H1 (cell line): ENCODE measurements at regions not wholly inside any gene's neighbourhood (a gene's known extent, or its start where the extent isn't known, plus 50 kb on each side); places are given as distances from the start of the nearest gene placed in this dataset.

Experiments
- CTCF ChIA-PET: fragments of 300-600 bp; sonication (Branson Sonifier 250); formaldehyde crosslinking; loops from one replicate; lab custom pipeline; 2021; ENCODE audit not compliant: partially characterized antibody; lab: Charles Lee
- POLR2A ChIA-PET: fragments of 300-600 bp; sonication (Branson Sonifier 250); formaldehyde crosslinking; loops from one replicate; lab custom pipeline; 2021; ENCODE audit warnings: inconsistent platforms; ENCODE audit not compliant: partially characterized antibody; lab: Charles Lee
- DNase-seq, 2 experiments: peaks; one replicate each; pipeline versions ENCODE4 v3.0.0 to v3.0.0-alpha.2; 2010 to 2022; ENCODE audit warnings: low spot score in 2 of 2, low read depth in 1 of 2, mixed read lengths in 1 of 2
- FAIRE-seq: peaks from 2 replicates; lab custom pipeline; 2011; peaks lifted over from hg19 to GRCh38; lab: Jason Lieb, UNC
- H2AFZ ChIP-seq: 2 replicates; pipeline ENCODE4 v1.8.1; 2012; ENCODE audit warnings: low read length, inconsistent platforms
- H2AK5ac ChIP-seq: 2 replicates; pipeline ENCODE4 v1.6.1; 2013; ENCODE audit warnings: low read depth, low read length
- H2BK120ac ChIP-seq: replicated peaks from 2 replicates; pipeline ENCODE3; 2013; ENCODE audit warnings: low read depth, low read length, inconsistent platforms
- H2BK12ac ChIP-seq: 2 replicates; pipeline ENCODE4 v1.6.1; 2013; ENCODE audit warnings: low read depth, low read length
- H2BK15ac ChIP-seq: 2 replicates; pipeline ENCODE4 v1.6.1; 2013; ENCODE audit warnings: low read length
- H2BK20ac ChIP-seq: 2 replicates; pipeline ENCODE4 v1.6.1; 2013; ENCODE audit warnings: low read length
- H2BK5ac ChIP-seq: 2 replicates; pipeline ENCODE4 v1.6.1; 2013; ENCODE audit warnings: low read depth, low read length
- H3K14ac ChIP-seq: 2 replicates; pipeline ENCODE4 v1.6.1; 2013; ENCODE audit warnings: inconsistent platforms; ENCODE audit not compliant: insufficient read length
- H3K18ac ChIP-seq: 2 replicates; pipeline ENCODE4 v1.6.1; 2013; ENCODE audit warnings: low read length; ENCODE audit errors: extremely low read depth
- H3K23ac ChIP-seq: 2 replicates; pipeline ENCODE4 v1.6.1; 2013; ENCODE audit warnings: inconsistent platforms; ENCODE audit not compliant: insufficient read length
- H3K23me2 ChIP-seq: 2 replicates; pipeline ENCODE4 v1.6.1; 2013; ENCODE audit warnings: low read depth, low read length
- H3K27ac ChIP-seq: 2 replicates; pipeline ENCODE4 v1.6.1; 2011; ENCODE audit warnings: low read depth, low read length, inconsistent platforms
- H3K27me3 ChIP-seq, 4 experiments: replicated peaks in 1 of 4; 1 replicate in 1 of 4; 2 replicates in 3 of 4; pipeline versions ENCODE4 v1.6.1 to v1.8.1; 2011 to 2013; ENCODE audit warnings: low read length in 3 of 4, mild to moderate bottlenecking in 3 of 4, inconsistent platforms in 2 of 4, mixed read lengths in 2 of 4, moderate library complexity in 1 of 4; ENCODE audit not compliant: control insufficient read depth in 3 of 4, insufficient read depth in 3 of 4; ENCODE audit errors: extremely low read depth in 1 of 4
- H3K36me3 ChIP-seq, 4 experiments: 2 replicates each; pipeline versions ENCODE4 v1.6.1 to v1.8.1; 2011 to 2013; ENCODE audit warnings: mild to moderate bottlenecking in 4 of 4, low read length in 3 of 4, moderate library complexity in 2 of 4, control low read depth in 1 of 4, inconsistent platforms in 1 of 4; ENCODE audit not compliant: insufficient read depth in 4 of 4, control insufficient read depth in 2 of 4
- H3K4ac ChIP-seq: replicated peaks from 2 replicates; pipeline ENCODE3; 2013; ENCODE audit warnings: low read length, low read depth, mixed read lengths, inconsistent platforms; ENCODE audit not compliant: insufficient read length
- H3K4me1 ChIP-seq, 4 experiments: replicated peaks in 1 of 4; 1 replicate in 1 of 4; 2 replicates in 3 of 4; pipeline versions ENCODE4 v1.6.1 to v1.8.1; 2011 to 2013; ENCODE audit warnings: low read length in 3 of 4, inconsistent platforms in 2 of 4, mixed read lengths in 1 of 4; ENCODE audit not compliant: insufficient read depth in 4 of 4, control insufficient read depth in 3 of 4
- H3K4me2 ChIP-seq, 2 experiments: 2 replicates each; pipeline versions ENCODE4 v1.6.1 to v1.8.1; 2011 to 2013; ENCODE audit warnings: low read depth in 2 of 2, low read length in 2 of 2, control low read depth in 1 of 2, inconsistent platforms in 1 of 2, mild to moderate bottlenecking in 1 of 2; ENCODE audit not compliant: insufficient read depth in 1 of 2
- H3K4me3 ChIP-seq, 4 experiments: fragments of 200-600, 300-600 bp in 1 of 4; sonication (generic), shearing (Covaris generic), sonication (Bioruptor Twin) in 1 of 4; 2 replicates each; pipeline versions ENCODE4 v1.5.1 to v1.8.1; 2011 to 2016; ENCODE audit warnings: low read length in 4 of 4, low read depth in 3 of 4, control low read depth in 2 of 4, inconsistent platforms in 2 of 4, mild to moderate bottlenecking in 2 of 4, mixed read lengths in 1 of 4, moderate library complexity in 1 of 4; ENCODE audit not compliant: insufficient read depth in 2 of 4; ENCODE audit errors: extremely low read depth in 1 of 4
- H3K56ac ChIP-seq: replicated peaks from 2 replicates; pipeline ENCODE3; 2013; ENCODE audit warnings: low read depth, mild to moderate bottlenecking, mixed read lengths, low read length, inconsistent platforms; ENCODE audit not compliant: insufficient read length
- H3K79me1 ChIP-seq: 2 replicates; pipeline ENCODE4 v1.6.1; 2013; ENCODE audit warnings: low read depth, low read length, control low read depth
- H3K79me2 ChIP-seq, 2 experiments: 2 replicates each; pipeline versions ENCODE4 v1.6.1 to v1.8.1; 2012 to 2013; ENCODE audit warnings: low read length in 2 of 2, mild to moderate bottlenecking in 2 of 2, inconsistent platforms in 1 of 2; ENCODE audit not compliant: insufficient read depth in 2 of 2, control insufficient read depth in 1 of 2
- H3K9ac ChIP-seq, 4 experiments: replicated peaks in 1 of 4; 1 replicate in 1 of 4; 2 replicates in 3 of 4; pipeline versions ENCODE4 v1.6.1 to v1.8.1; 2011 to 2013; ENCODE audit warnings: low read depth in 3 of 4, low read length in 3 of 4, control low read depth in 2 of 4, mild to moderate bottlenecking in 2 of 4, moderate library complexity in 2 of 4, inconsistent platforms in 1 of 4; ENCODE audit errors: extremely low read depth in 1 of 4
- H3K9me3 ChIP-seq, 2 experiments: 2 replicates each; pipeline versions ENCODE4 v1.6.1 to v1.8.1; 2012 to 2013; ENCODE audit warnings: mild to moderate bottlenecking in 2 of 2, moderate library complexity in 2 of 2, control low read depth in 1 of 2, inconsistent platforms in 1 of 2, low read depth in 1 of 2, low read length in 1 of 2, mixed read lengths in 1 of 2; ENCODE audit not compliant: insufficient read depth in 2 of 2
- H4K20me1 ChIP-seq, 2 experiments: replicated peaks in 1 of 2; 2 replicates each; pipeline versions ENCODE3 to v1.8.1; 2011 to 2013; ENCODE audit warnings: inconsistent platforms in 2 of 2, low read length in 2 of 2, mild to moderate bottlenecking in 1 of 2; ENCODE audit not compliant: insufficient read depth in 2 of 2, control insufficient read depth in 1 of 2
- H4K5ac ChIP-seq: 2 replicates; pipeline ENCODE4 v1.6.1; 2013; ENCODE audit warnings: low read length, low read depth, mixed read lengths, inconsistent platforms; ENCODE audit not compliant: insufficient read length
- H4K8ac ChIP-seq: 2 replicates; pipeline ENCODE4 v1.8.0; 2013; ENCODE audit warnings: mild to moderate bottlenecking, moderate library complexity, low read length, inconsistent platforms; ENCODE audit not compliant: insufficient read depth; ENCODE audit errors: extremely low read depth
- H4K91ac ChIP-seq: replicated peaks from 2 replicates; pipeline ENCODE3; 2013; ENCODE audit warnings: low read length, mixed read lengths, inconsistent platforms; ENCODE audit not compliant: insufficient read length
- BACH1 ChIP-seq: IDR thresholded peaks from 2 replicates; pipeline ENCODE4 v1.6.1; 2012; ENCODE audit warnings: low read length, improper control_type of control experiment
- BCL11A ChIP-seq, 2 experiments: IDR thresholded peaks; one replicate each; pipeline ENCODE4 v1.6.1; 2011; ENCODE audit warnings: low read depth in 2 of 2, low read length in 2 of 2, mild to moderate bottlenecking in 2 of 2
- CBX5 ChIP-seq: fragments of 300-800, 300-1000 bp; sonication (generic); IDR thresholded peaks from 2 replicates; pipeline ENCODE4 v1.7.1; 2016; ENCODE audit warnings: antibody characterized with exemption, low read length, low read depth
- CREB1 ChIP-seq: IDR thresholded peaks from 2 replicates; pipeline ENCODE4 v1.6.1; 2012; ENCODE audit warnings: inconsistent platforms
- CTBP2 ChIP-seq: IDR thresholded peaks from 2 replicates; pipeline ENCODE4 v1.7.0; 2011; ENCODE audit warnings: borderline replicate concordance, mild to moderate bottlenecking, moderate library complexity, mixed read lengths, low read length; ENCODE audit not compliant: insufficient read depth, insufficient read length
- E2F6 ChIP-seq: IDR thresholded peaks from 2 replicates; pipeline ENCODE4 v1.6.1; 2012; ENCODE audit warnings: inconsistent platforms
- EGR1 ChIP-seq: IDR thresholded peaks from 2 replicates; pipeline ENCODE4 v1.6.1; 2011; ENCODE audit warnings: low read depth, low read length, borderline replicate concordance
- HDAC6 ChIP-seq: IDR thresholded peaks from one replicate; pipeline ENCODE4 v1.7.1; 2012; ENCODE audit warnings: low read depth, mild to moderate bottlenecking, inconsistent platforms, low read length, moderate library complexity
- JUN ChIP-seq: IDR thresholded peaks from 2 replicates; pipeline ENCODE4 v1.6.1; 2011; ENCODE audit warnings: low read depth, mild to moderate bottlenecking, improper control_type of control experiment, low read length
- JUND ChIP-seq: IDR thresholded peaks from 2 replicates; pipeline ENCODE4 v1.6.1; 2011; ENCODE audit warnings: mild to moderate bottlenecking, improper control_type of control experiment, low read length
- NRF1 ChIP-seq: IDR thresholded peaks from 2 replicates; pipeline ENCODE4 v1.6.1; 2011; ENCODE audit warnings: mild to moderate bottlenecking, low read depth, low read length, improper control_type of control experiment
- POLR2AphosphoS5 ChIP-seq: IDR thresholded peaks from 2 replicates; pipeline ENCODE4 v1.6.1; 2011; ENCODE audit warnings: low read depth, low read length
- SIRT6 ChIP-seq: IDR thresholded peaks from one replicate; pipeline ENCODE4 v1.7.1; 2012; ENCODE audit warnings: low read length, inconsistent platforms
- SIX5 ChIP-seq: IDR thresholded peaks from 2 replicates; pipeline ENCODE4 v1.6.1; 2011; ENCODE audit warnings: mild to moderate bottlenecking, low read depth, low read length
- ZNF274 ChIP-seq: IDR thresholded peaks from 2 replicates; pipeline ENCODE4 v1.7.0; 2012; ENCODE audit warnings: low read length, borderline replicate concordance; ENCODE audit errors: extremely low read depth
- WGBS, 2 experiments: shearing (Covaris generic) in 1 of 2; methylation state at CpG; one replicate each; pipeline versions ENCODE4 v1.1.6 to v1.1.7; 2013 to 2015; ENCODE audit warnings: low lambda C conversion rate in 2 of 2, mixed read lengths in 2 of 2, inconsistent platforms in 1 of 2, low coverage in 1 of 2, missing lambda C conversion rate in 1 of 2; ENCODE audit not compliant: insufficient replicate concordance in 2 of 2, insufficient coverage in 1 of 2, insufficient read length in 1 of 2; ENCODE audit errors: extremely low coverage in 1 of 2, missing lambda C conversion rate in 1 of 2; 5-methylcytosine and 5-hydroxymethylcytosine counted together

GRCh38 chr11:54927704-54928103 is 221.1 kb downstream of the OR4A5 start:
- TF ChIP-seq HDAC6 (no peak), JUND (no peak), BCL11A (IDR thresholded peaks at IDR 0.05; ENCODE audit: low read depth in 2 of 2, low read length in 2 of 2) (no peak), CBX5 (no peak), JUN (no peak), NRF1 (no peak), SIX5 (no peak), BACH1 (no peak), CTBP2 (no peak), SIRT6 (no peak), E2F6 (no peak), EGR1 (no peak), ZNF274 (no peak), CREB1 (no peak), POLR2AphosphoS5 (no peak)
- H2BK12ac ChIP-seq: no peak overlapping the region
- H4K8ac ChIP-seq: no peak overlapping the region
- no peaks in the 10 kb centered on the region for H3K79me2 ChIP-seq
- H2BK20ac ChIP-seq: no peak overlapping the region
- no peak overlapping the region for H3K4me3 ChIP-seq
- FAIRE-seq (no peak), DNase-seq (no peak)
- H3K27ac ChIP-seq: no peak overlapping the region
- no peak overlapping the region for H2AK5ac ChIP-seq
- no peak overlapping the region for H2AFZ ChIP-seq
- H3K14ac ChIP-seq: no peak overlapping the region
- no peak overlapping the region for H3K56ac ChIP-seq
- no peak overlapping the region for H4K5ac ChIP-seq
- no peak overlapping the region for H2BK5ac ChIP-seq
- no peaks in the 10 kb centered on the region for H3K23me2 ChIP-seq
- no peak overlapping the region for H3K18ac ChIP-seq
- peaks cover 66% of the 10 kb centered on the region in 2 experiments for H3K9me3 ChIP-seq
- WGBS, 2 experiments: 82% methylated on average over 2 of the region's 2 CpGs; no CpG with 5 or more reads in 1 of the 2 experiments
- H2BK120ac ChIP-seq: no peak overlapping the region
- POLR2A ChIA-PET: no interaction called here
- H3K36me3 ChIP-seq: no peaks in the 10 kb centered on the region; a peak in 1 of 8 replicates
- H2BK15ac ChIP-seq: no peak overlapping the region
- no peaks in the 10 kb centered on the region for H3K27me3 ChIP-seq
- no peaks in the 10 kb centered on the region for H3K79me1 ChIP-seq
- no peak overlapping the region for H3K4me2 ChIP-seq
- H4K91ac ChIP-seq: no peak overlapping the region
- H4K20me1 ChIP-seq: no peaks in the 10 kb centered on the region
- no peak overlapping the region for H3K4ac ChIP-seq
- no peaks in the 10 kb centered on the region for H3K4me1 ChIP-seq
- CTCF ChIA-PET: no interaction called here
- H3K9ac ChIP-seq: no peak overlapping the region
- no peak overlapping the region for H3K23ac ChIP-seq
